ENCODE measurements at regions not wholly inside any gene's neighbourhood (a gene's known extent, or its start where the extent isn't known, plus 50 kb on each side); places are given as distances from the start of the nearest gene placed in this dataset.

- Histone ChIP-seq H3K79me2 (ENCODE audit: control insufficient read depth, insufficient read depth, low read length, poor library complexity) (no peaks in the 10 kb centered on the region), H3K18ac (ENCODE audit: low read length) (no peak overlapping the region), H2AFZ (ENCODE audit: insufficient read depth, low read length, poor library complexity) (no peak overlapping the region), H3K9ac (ENCODE audit: low read length) (no peak overlapping the region), H3K27me3 (ENCODE audit: insufficient read depth, low read length) (no peaks in the 10 kb centered on the region), H4K8ac (ENCODE audit: low read depth, low read length) (no peak overlapping the region), H3K27ac (ENCODE audit: low read depth, low read length) (no peak overlapping the region), H3K4me1 (ENCODE audit: control insufficient read depth in 1 of 2, insufficient read depth in 2 of 2, low read length in 2 of 2) (peaks cover 4% of the 10 kb centered on the region in 2 experiments), H3K23ac (ENCODE audit: low read length) (no peak overlapping the region), H3K36me3 (ENCODE audit: control insufficient read depth in 1 of 2, insufficient read depth in 2 of 2, low read length in 2 of 2) (no peaks in the 10 kb centered on the region), H2AK5ac (ENCODE audit: low read length) (no peak overlapping the region), H4K91ac (ENCODE audit: low read depth, low read length) (no peak overlapping the region), H2BK5ac (ENCODE audit: low read depth, low read length, poor library complexity) (no peak overlapping the region), H3K9me3 (ENCODE audit: insufficient read depth, low read depth, low read length) (no peaks in the 10 kb centered on the region), H2BK120ac (ENCODE audit: insufficient read depth, low read length, poor library complexity) (no peak overlapping the region), H3K4ac (ENCODE audit: low read depth, low read length) (no peak overlapping the region), H3K14ac (ENCODE audit: low read length) (no peak overlapping the region), H3K4me2 (ENCODE audit: low read length) (no peak overlapping the region), H3K79me1 (ENCODE audit: low read length) (peaks cover 2% of the 10 kb centered on the region), H2BK12ac (ENCODE audit: low read length) (no peak overlapping the region), H4K12ac (ENCODE audit: low read depth, low read length) (no peak overlapping the region), H3K4me3 (ENCODE audit: low read depth, low read length) (no peak overlapping the region)
- peak in 1 of 2 donors; percentile 64 for DNase-seq
- WGBS (ENCODE audit: extremely low coverage, insufficient coverage, insufficient read length), result no CpG with 5 or more reads among the region's 3 CpGs
Measured at GRCh38 chr2:97355176-97355575, 234.5 kb downstream of the ANKRD36B start.

DNA sequence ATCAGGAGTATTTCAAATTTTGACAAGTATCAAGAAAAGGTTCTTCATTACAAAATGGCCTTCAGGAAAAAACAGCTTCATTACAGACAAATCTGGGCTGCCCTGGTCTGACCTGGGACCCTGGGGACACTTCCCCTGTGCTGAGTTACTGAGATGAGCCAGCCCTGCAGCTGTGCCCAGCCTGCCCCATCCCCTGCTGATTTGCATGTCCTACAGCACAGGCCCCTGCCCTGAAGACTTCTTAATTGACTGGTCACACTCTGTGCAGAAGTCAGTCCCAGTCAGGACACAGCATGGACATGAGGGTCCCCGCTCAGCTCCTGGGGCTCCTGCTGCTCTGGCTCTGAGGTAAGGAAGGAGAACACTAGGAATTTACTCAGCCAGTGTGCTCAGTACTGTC lies 235.1 kb downstream of the ANKRD36B start:
- Histone ChIP-seq H3K4me2 (ENCODE audit: low read length) (no peak overlapping the region), H3K9me3 (ENCODE audit: insufficient read depth, low read depth, low read length) (no peaks in the 10 kb centered on the region), H3K9ac (ENCODE audit: low read length) (no peak overlapping the region), H2BK120ac (ENCODE audit: insufficient read depth, low read length, poor library complexity) (no peak overlapping the region), H3K4ac (ENCODE audit: low read depth, low read length) (no peak overlapping the region), H4K8ac (ENCODE audit: low read depth, low read length) (no peak overlapping the region), H3K18ac (ENCODE audit: low read length) (no peak overlapping the region), H3K36me3 (ENCODE audit: control insufficient read depth in 1 of 2, insufficient read depth in 2 of 2, low read length in 2 of 2) (no peaks in the 10 kb centered on the region), H3K4me3 (ENCODE audit: low read depth, low read length) (no peak overlapping the region), H4K91ac (ENCODE audit: low read depth, low read length) (no peak overlapping the region), H3K4me1 (ENCODE audit: control insufficient read depth in 1 of 2, insufficient read depth in 2 of 2, low read length in 2 of 2) (no peaks in the 10 kb centered on the region), H3K27me3 (ENCODE audit: insufficient read depth, low read length) (no peaks in the 10 kb centered on the region), H4K12ac (ENCODE audit: low read depth, low read length) (no peak overlapping the region), H3K14ac (ENCODE audit: low read length) (no peak overlapping the region), H3K79me2 (ENCODE audit: control insufficient read depth, insufficient read depth, low read length, poor library complexity) (no peaks in the 10 kb centered on the region), H2AFZ (ENCODE audit: insufficient read depth, low read length, poor library complexity) (no peak overlapping the region), H2BK5ac (ENCODE audit: low read depth, low read length, poor library complexity) (no peak overlapping the region), H2AK5ac (ENCODE audit: low read length) (no peak overlapping the region), H2BK12ac (ENCODE audit: low read length) (no peak overlapping the region), H3K27ac (ENCODE audit: low read depth, low read length) (no peak overlapping the region), H3K23ac (ENCODE audit: low read length) (no peak overlapping the region), H3K79me1 (ENCODE audit: low read length) (peaks cover 2% of the 10 kb centered on the region)
- peak in 1 of 2 donors; percentile 0 for DNase-seq
- WGBS (ENCODE audit: extremely low coverage, insufficient coverage, insufficient read length), result no CpG with 5 or more reads among the region's 1 CpG

DNA sequence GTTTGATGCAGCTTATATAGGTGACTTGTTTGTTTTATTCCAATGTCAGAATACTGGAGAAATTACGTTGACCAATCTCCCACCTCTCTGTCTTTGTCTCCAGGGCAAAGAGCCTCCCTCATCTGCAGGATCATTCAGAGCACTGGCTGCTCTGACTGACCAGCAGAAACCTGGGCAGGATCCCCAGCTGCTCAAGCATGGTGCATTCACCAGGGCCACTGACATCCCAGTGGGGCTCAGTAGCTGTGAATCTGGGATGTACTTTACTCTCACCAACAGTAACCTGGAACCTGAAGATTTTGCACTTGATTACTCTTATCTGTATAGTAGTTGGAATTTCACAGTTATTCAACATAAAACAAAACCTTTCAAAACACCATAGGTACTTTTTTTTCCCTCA lies 235.9 kb downstream of the ANKRD36 start:
- no peak for DNase-seq
- Histone ChIP-seq H2BK5ac (ENCODE audit: low read depth, low read length, poor library complexity) (no peak overlapping the region), H4K12ac (ENCODE audit: low read depth, low read length) (no peak overlapping the region), H2AFZ (ENCODE audit: insufficient read depth, low read length, poor library complexity) (no peak overlapping the region), H2BK120ac (ENCODE audit: insufficient read depth, low read length, poor library complexity) (no peak overlapping the region), H4K8ac (ENCODE audit: low read depth, low read length) (no peak overlapping the region), H4K91ac (ENCODE audit: low read depth, low read length) (no peak overlapping the region), H3K79me2 (ENCODE audit: control insufficient read depth, insufficient read depth, low read length, poor library complexity) (no peaks in the 10 kb centered on the region), H3K4me1 (ENCODE audit: control insufficient read depth in 1 of 2, insufficient read depth in 2 of 2, low read length in 2 of 2) (peaks cover 4 to 5% of the 10 kb centered on the region in 2 experiments), H3K4me2 (ENCODE audit: low read length) (no peak overlapping the region), H2BK12ac (ENCODE audit: low read length) (no peak overlapping the region), H2AK5ac (ENCODE audit: low read length) (no peak overlapping the region), H3K9me3 (ENCODE audit: insufficient read depth, low read depth, low read length) (no peaks in the 10 kb centered on the region), H3K23ac (ENCODE audit: low read length) (no peak overlapping the region), H3K18ac (ENCODE audit: low read length) (no peak overlapping the region), H3K79me1 (ENCODE audit: low read length) (no peaks in the 10 kb centered on the region), H3K27me3 (ENCODE audit: insufficient read depth, low read length) (no peaks in the 10 kb centered on the region), H3K9ac (ENCODE audit: low read length) (no peak overlapping the region), H3K14ac (ENCODE audit: low read length) (no peak overlapping the region), H3K4ac (ENCODE audit: low read depth, low read length) (no peak overlapping the region), H3K27ac (ENCODE audit: low read depth, low read length) (no peak overlapping the region), H3K4me3 (ENCODE audit: low read depth, low read length) (no peak overlapping the region), H3K36me3 (ENCODE audit: control insufficient read depth in 1 of 2, insufficient read depth in 2 of 2, low read length in 2 of 2) (no peaks in the 10 kb centered on the region)
- no CpG with 5 or more reads among the region's 1 CpG for WGBS (ENCODE audit: extremely low coverage, insufficient coverage, insufficient read length)

- no peak overlapping the region for H2BK120ac ChIP-seq (ENCODE audit: insufficient read depth, low read length, poor library complexity)
- no CpG with 5 or more reads among the region's 3 CpGs for WGBS (ENCODE audit: extremely low coverage, insufficient coverage, insufficient read length)
- no peak overlapping the region for H3K4me3 ChIP-seq (ENCODE audit: low read depth, low read length)
Measured at GRCh38 chr2:97348265-97348664, 235.3 kb downstream of the ANKRD36 start.

More at GRCh38 chr2:97348265-97348664, 235.3 kb downstream of the ANKRD36 start:
- Histone ChIP-seq H3K4me2 (ENCODE audit: low read length) (no peak overlapping the region), H3K79me1 (ENCODE audit: low read length) (no peaks in the 10 kb centered on the region), H4K12ac (ENCODE audit: low read depth, low read length) (no peak overlapping the region), H3K36me3 (ENCODE audit: control insufficient read depth in 1 of 2, insufficient read depth in 2 of 2, low read length in 2 of 2) (no peaks in the 10 kb centered on the region), H3K9ac (ENCODE audit: low read length) (no peak overlapping the region), H3K14ac (ENCODE audit: low read length) (peak overlapping the region; percentile 66), H3K79me2 (ENCODE audit: control insufficient read depth, insufficient read depth, low read length, poor library complexity) (no peaks in the 10 kb centered on the region), H3K4ac (ENCODE audit: low read depth, low read length) (no peak overlapping the region), H3K4me1 (ENCODE audit: control insufficient read depth in 1 of 2, insufficient read depth in 2 of 2, low read length in 2 of 2) (peaks cover 4 to 5% of the 10 kb centered on the region in 2 experiments), H4K8ac (ENCODE audit: low read depth, low read length) (no peak overlapping the region), H2BK12ac (ENCODE audit: low read length) (peak overlapping the region; percentile 54), H3K27me3 (ENCODE audit: insufficient read depth, low read length) (no peaks in the 10 kb centered on the region), H2AFZ (ENCODE audit: insufficient read depth, low read length, poor library complexity) (no peak overlapping the region), H3K9me3 (ENCODE audit: insufficient read depth, low read depth, low read length) (no peaks in the 10 kb centered on the region), H2BK5ac (ENCODE audit: low read depth, low read length, poor library complexity) (no peak overlapping the region), H3K27ac (ENCODE audit: low read depth, low read length) (no peak overlapping the region), H4K91ac (ENCODE audit: low read depth, low read length) (no peak overlapping the region), H3K23ac (ENCODE audit: low read length) (no peak overlapping the region), H3K18ac (ENCODE audit: low read length) (no peak overlapping the region), H2AK5ac (ENCODE audit: low read length) (no peak overlapping the region)
- peak in 1 of 2 donors; percentile 0 for DNase-seq
